Calu3 (cell line): ENCODE measurements at regions not wholly inside any gene's neighbourhood (a gene's known extent, or its start where the extent isn't known, plus 50 kb on each side); places are given as distances from the start of the nearest gene placed in this dataset.
"Not testable (repeated sequence)": the region's sequence is repeated elsewhere in the genome, so short reads cannot be mapped to it uniquely, and the experiment has no call there.

Experiments used
- BruUV-seq: library from RNA; stranded (reverse); fragments of 400-500 nt; replicated peaks from 2 replicates; lab custom pipeline; 2021; lab: Mats Ljungman, UMichigan
- CTCF ChIA-PET: fragments of 300-600 bp; sonication (Branson Sonifier 250); formaldehyde crosslinking; loops from one replicate; lab custom pipeline; 2022; ENCODE audit warnings: antibody characterized with exemption; lab: Charles Lee
- DNase-seq: peaks from one replicate; pipeline ENCODE4 v3.0.0; 2022
- H3K27ac Mint-ChIP-seq: one replicate; pipeline ENCODE4 v1.8.0; 2022; ENCODE audit warnings: mixed read lengths; ENCODE audit not compliant: unreplicated experiment
- H3K27me3 Mint-ChIP-seq: one replicate; pipeline ENCODE4 v1.8.0; 2022; ENCODE audit warnings: mixed read lengths; ENCODE audit not compliant: unreplicated experiment
- H3K36me3 Mint-ChIP-seq: one replicate; pipeline ENCODE4 v1.8.0; 2022; ENCODE audit warnings: mild to moderate bottlenecking, moderate library complexity, mixed read lengths; ENCODE audit not compliant: insufficient read depth, unreplicated experiment
- H3K4me1 Mint-ChIP-seq: one replicate; pipeline ENCODE4 v1.8.0; 2022; ENCODE audit warnings: mild to moderate bottlenecking, low read depth, mixed read lengths; ENCODE audit not compliant: unreplicated experiment
- H3K4me3 Mint-ChIP-seq: one replicate; pipeline ENCODE4 v1.8.0; 2022; ENCODE audit warnings: mild to moderate bottlenecking, low read depth, moderate library complexity, mixed read lengths; ENCODE audit not compliant: unreplicated experiment
- H3K9me3 Mint-ChIP-seq: one replicate; pipeline ENCODE4 v1.8.0; 2022; ENCODE audit warnings: low read depth, mixed read lengths; ENCODE audit not compliant: unreplicated experiment
- CTCF ChIP-seq: fragments of 200-600 bp; IDR thresholded peaks from one replicate; pipeline ENCODE4 v1.8.0; 2022; ENCODE audit warnings: antibody characterized with exemption; ENCODE audit not compliant: unreplicated experiment
- intact Hi-C: fragments of 100-400 bp; cut with micrococcal nuclease; formaldehyde crosslinking; loops from one replicate; pipeline ENCODE4 v1.10.0; 2022; ENCODE audit not compliant: unreplicated experiment

- Mint-ChIP-seq H3K4me1 (no peaks in the 10 kb centered on the region), H3K27ac (no peak overlapping the region), H3K27me3 (no peaks in the 10 kb centered on the region), H3K9me3 (no peaks in the 10 kb centered on the region), H3K4me3 (no peak overlapping the region), H3K36me3 (no peaks in the 10 kb centered on the region)
- no peak for DNase-seq
- intact Hi-C loops = no loop called here
- CTCF ChIA-PET = no interaction called here
- BruUV-seq = no TSS peak
- no peak for TF ChIP-seq CTCF
These were observed 114.4 kb upstream of the TMTC4 start for GRCh38 chr13:100789025-100789424.

DNA sequence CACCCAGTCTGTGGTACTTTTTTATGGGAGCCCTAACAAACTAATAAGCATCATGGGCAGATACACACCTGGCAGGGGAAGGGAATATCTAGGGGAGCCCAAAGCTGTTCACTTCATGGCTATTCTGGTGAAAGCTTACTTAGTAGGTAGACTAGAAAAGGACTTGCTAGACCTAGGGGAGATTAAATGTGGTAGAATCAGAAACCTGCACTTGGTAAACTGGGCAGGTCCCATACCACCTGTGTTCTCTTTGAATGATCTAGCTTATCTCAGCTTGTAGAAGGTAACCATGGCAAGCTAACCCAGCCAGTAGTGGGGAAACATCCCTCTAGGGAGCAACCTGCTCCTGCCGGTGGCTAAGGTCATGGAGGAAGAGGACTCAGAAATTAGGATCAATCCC lies 113.9 kb upstream of the TMTC4 start:
- Mint-ChIP-seq H3K4me1 (no peaks in the 10 kb centered on the region), H3K9me3 (no peaks in the 10 kb centered on the region), H3K4me3 (no peak overlapping the region), H3K27ac (no peak overlapping the region), H3K36me3 (no peaks in the 10 kb centered on the region), H3K27me3 (no peaks in the 10 kb centered on the region)
- intact Hi-C loops = no loop called here
- no peak for TF ChIP-seq CTCF
- CTCF ChIA-PET = no interaction called here
- DNase-seq = no peak
- BruUV-seq = no TSS peak

- no peak overlapping the region for H3K4me3 Mint-ChIP-seq
- H3K4me1 Mint-ChIP-seq = no peaks in the 10 kb centered on the region
- H3K36me3 Mint-ChIP-seq = no peaks in the 10 kb centered on the region
- no peak for DNase-seq
- CTCF ChIA-PET = no interaction called here
- no peak for TF ChIP-seq CTCF
- no peaks in the 10 kb centered on the region for H3K9me3 Mint-ChIP-seq
- intact Hi-C loops = no loop called here
- no peak overlapping the region for H3K27ac Mint-ChIP-seq
- H3K27me3 Mint-ChIP-seq = no peaks in the 10 kb centered on the region
- no TSS peak for BruUV-seq
These were observed 113.3 kb upstream of the TMTC4 start for GRCh38 chr13:100787899-100788298.

- CTCF ChIA-PET, H3K27ac Mint-ChIP-seq, DNase-seq, H3K9me3 Mint-ChIP-seq, H3K4me3 Mint-ChIP-seq, intact Hi-C loops, H3K36me3 Mint-ChIP-seq, H3K4me1 Mint-ChIP-seq, H3K27me3 Mint-ChIP-seq, BruUV-seq: not testable (repeated sequence)
These were observed 102.1 kb upstream of the TMTC4 start for GRCh38 chr13:100776686-100777085.

DNA sequence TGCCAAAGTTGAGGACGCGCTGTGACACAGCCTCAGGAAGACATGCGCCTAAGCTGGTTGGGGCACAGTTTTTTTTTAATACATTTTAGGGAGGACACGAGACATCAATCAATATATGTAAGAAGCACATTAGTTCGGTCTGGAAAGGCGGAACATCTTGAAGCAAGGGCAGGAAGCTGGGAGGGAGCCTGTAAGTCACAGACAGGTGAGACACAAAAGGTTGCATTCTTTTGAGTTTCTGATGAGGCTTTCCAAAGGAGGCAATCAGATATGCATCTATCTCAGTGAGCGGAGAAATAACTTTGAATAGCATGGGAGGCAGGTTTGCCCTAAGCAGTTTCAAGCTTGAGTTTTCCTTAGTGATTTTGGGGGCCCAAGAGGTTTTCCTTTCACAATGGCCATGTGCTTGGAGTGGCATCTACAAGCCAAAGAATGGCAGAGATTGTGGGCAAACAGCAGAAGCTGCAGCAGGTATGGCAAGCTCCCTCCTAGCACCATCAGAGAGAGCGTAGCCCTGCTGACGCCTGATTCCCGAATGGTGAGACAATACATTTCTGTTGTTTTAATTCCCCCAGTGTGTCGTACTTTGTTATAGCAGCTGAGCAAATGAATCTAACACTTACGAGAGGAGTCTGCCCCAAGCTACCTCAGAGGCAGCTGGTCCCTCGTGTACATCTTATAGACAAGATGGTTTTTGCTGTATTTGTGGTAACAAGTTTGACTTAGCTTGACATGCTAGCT lies 99.5 kb upstream of the TMTC4 start:
- TF ChIP-seq CTCF = no peak
- CTCF ChIA-PET = no interaction called here
- intact Hi-C loops = no loop called here
- BruUV-seq = no TSS peak
- Mint-ChIP-seq H3K27me3 (no peaks in the 10 kb centered on the region), H3K27ac (no peak overlapping the region), H3K9me3 (no peaks in the 10 kb centered on the region), H3K4me1 (peaks cover 7% of the 10 kb centered on the region), H3K4me3 (no peak overlapping the region), H3K36me3 (no peaks in the 10 kb centered on the region)
- no peak for DNase-seq
